HFF-Myc (cell line): ENCODE measurements at regions not wholly inside any gene's neighbourhood (a gene's known extent, or its start where the extent isn't known, plus 50 kb on each side); places are given as distances from the start of the nearest gene placed in this dataset.

Experiments
- DNase-seq: peaks from one replicate; pipeline ENCODE4 v3.0.0-alpha.2; 2011; ENCODE audit warnings: low read depth; ENCODE audit errors: extremely low read depth
- H3K4me3 ChIP-seq: replicated peaks from 2 replicates; pipeline ENCODE4 v1.5.1; 2011; ENCODE audit warnings: low read depth, mild to moderate bottlenecking, control low read depth, low read length
- TF ChIP-seq, protein P1 (sequence below): IDR thresholded peaks from 2 replicates; pipeline ENCODE4 v1.5.1; 2012; ENCODE audit warnings: mild to moderate bottlenecking, low read depth, low read length, control low read depth; ENCODE audit errors: missing control alignments

DNA sequence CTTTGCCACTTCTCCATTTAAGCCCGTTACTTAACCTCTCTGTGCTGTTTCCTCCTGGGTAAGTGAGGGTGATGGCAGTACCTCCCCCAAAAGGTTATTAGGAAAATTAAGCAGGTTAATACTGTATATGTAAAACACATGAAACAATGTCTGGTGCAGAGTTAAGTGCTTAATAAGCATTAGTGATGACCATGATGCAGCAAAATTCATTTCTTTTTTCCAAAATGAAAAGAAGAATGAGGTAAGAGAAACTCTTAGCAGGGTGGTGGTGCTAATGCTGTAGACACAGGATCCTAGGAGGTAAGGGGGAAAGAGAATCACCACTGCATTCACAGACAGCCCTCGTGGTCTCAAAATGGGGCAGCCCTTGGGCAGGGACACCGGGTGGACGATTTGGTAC lies 115.1 kb upstream of the RAI14 start:
- TF ChIP-seq, protein P1, sequence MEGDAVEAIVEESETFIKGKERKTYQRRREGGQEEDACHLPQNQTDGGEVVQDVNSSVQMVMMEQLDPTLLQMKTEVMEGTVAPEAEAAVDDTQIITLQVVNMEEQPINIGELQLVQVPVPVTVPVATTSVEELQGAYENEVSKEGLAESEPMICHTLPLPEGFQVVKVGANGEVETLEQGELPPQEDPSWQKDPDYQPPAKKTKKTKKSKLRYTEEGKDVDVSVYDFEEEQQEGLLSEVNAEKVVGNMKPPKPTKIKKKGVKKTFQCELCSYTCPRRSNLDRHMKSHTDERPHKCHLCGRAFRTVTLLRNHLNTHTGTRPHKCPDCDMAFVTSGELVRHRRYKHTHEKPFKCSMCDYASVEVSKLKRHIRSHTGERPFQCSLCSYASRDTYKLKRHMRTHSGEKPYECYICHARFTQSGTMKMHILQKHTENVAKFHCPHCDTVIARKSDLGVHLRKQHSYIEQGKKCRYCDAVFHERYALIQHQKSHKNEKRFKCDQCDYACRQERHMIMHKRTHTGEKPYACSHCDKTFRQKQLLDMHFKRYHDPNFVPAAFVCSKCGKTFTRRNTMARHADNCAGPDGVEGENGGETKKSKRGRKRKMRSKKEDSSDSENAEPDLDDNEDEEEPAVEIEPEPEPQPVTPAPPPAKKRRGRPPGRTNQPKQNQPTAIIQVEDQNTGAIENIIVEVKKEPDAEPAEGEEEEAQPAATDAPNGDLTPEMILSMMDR, result no peak
- H3K4me3 ChIP-seq, result no peak overlapping the region
- DNase-seq, result no peak

DNA sequence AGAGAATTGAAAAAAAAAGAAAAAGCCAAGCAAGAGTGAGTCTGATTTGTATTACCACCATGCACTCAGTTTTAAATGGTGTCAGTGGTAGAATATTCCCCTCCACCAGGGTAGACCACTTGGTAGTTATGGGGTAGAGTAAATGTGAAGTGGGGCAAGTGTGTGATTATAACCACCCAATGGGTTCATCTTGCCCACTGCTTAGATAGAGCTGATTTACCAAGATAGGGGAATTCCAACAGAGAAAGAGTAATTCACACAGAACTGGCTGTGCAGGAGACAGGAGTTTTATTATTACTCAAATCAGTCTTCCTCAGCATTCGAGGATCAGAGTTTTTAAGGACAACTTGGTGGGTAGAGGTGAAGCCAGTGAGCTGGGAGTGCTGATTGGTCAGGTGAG lies 113.3 kb upstream of the RAI14 start:
- TF ChIP-seq, protein P1, result no peak
- DNase-seq, result no peak
- H3K4me3 ChIP-seq, result no peak overlapping the region

DNA sequence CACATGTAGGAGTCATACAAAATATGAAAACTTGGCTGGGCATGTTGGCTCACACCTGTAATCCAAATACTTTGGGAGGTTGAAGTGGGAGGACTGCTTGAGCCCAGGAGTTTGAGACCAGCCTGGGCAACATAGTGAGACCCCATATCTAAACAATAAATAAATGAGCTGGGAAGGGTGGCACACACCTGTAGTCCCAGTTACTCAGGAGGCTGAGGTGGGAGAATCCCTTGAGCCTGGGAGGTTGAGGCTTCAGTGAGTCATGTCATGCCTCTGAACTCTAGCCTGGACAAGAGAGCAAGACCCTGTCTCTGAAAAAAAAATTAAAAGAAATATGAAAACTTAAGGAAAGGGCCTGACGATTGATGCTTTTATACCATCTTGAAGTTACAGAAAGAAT lies 112.4 kb upstream of the RAI14 start:
- H3K4me3 ChIP-seq, result no peak overlapping the region
- TF ChIP-seq, protein P1, result no peak
- no peak for DNase-seq

DNA sequence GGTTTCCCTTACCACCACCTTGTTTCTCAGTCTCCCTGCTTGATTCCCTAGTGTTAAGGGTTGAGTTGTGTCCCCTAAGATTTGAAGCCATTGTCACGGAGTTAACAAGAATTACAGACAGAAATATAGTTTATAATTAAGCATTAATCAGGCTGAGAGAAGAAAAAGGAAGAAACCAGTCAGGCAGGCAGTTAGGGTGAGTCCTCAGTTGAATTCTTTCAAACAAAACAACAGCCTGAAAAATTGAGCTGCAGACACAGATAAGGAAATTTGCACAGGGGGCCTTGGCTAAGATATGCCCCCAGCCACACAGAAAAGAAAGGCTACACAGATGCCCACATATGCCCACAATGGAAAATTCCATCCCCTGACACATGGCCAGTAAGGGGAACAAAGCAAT lies 111.7 kb upstream of the RAI14 start:
- no peak for DNase-seq
- TF ChIP-seq, protein P1, result no peak
- H3K4me3 ChIP-seq, result no peak overlapping the region

DNA sequence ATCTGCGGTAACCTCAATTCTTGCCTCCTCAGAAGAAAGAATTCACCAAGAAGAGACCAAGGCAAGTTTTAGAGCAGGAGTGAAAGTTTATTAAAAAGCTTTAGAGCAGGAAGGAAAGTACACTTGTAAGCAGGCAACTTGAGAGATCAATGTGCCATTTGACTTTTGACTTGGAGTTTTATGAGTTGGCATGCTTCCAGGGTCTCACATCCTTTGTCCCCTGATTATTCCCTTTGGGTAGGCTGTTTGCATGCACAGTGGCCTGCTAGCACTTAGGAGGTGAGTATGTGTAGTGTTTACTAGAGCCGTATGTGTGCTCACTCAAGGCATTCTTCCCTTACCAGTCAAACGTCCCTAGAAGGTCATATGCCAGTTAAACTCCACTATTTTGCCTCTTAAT lies 111.0 kb upstream of the RAI14 start:
- H3K4me3 ChIP-seq, result no peak overlapping the region
- TF ChIP-seq, protein P1, result no peak
- DNase-seq, result no peak

DNA sequence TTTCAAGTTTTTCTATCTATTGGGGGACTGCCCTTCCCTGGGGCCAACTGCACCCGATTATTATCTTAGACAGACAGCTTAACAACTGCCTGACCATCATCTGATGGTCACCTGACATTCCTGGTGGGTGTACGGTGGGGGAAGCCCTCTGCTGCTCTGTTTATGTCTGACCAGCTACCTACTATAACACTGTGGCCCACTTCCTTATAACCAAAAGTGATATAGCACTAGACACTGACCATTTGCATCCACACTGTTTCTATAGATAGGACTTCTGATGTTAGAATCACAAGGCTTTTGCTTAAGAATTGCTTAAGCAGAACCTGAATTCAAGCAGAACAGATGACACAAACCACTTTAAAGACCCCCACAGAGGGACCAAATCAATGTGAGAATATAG lies 110.5 kb upstream of the RAI14 start:
- H3K4me3 ChIP-seq, result no peak overlapping the region
- TF ChIP-seq, protein P1, result no peak
- no peak for DNase-seq

DNA sequence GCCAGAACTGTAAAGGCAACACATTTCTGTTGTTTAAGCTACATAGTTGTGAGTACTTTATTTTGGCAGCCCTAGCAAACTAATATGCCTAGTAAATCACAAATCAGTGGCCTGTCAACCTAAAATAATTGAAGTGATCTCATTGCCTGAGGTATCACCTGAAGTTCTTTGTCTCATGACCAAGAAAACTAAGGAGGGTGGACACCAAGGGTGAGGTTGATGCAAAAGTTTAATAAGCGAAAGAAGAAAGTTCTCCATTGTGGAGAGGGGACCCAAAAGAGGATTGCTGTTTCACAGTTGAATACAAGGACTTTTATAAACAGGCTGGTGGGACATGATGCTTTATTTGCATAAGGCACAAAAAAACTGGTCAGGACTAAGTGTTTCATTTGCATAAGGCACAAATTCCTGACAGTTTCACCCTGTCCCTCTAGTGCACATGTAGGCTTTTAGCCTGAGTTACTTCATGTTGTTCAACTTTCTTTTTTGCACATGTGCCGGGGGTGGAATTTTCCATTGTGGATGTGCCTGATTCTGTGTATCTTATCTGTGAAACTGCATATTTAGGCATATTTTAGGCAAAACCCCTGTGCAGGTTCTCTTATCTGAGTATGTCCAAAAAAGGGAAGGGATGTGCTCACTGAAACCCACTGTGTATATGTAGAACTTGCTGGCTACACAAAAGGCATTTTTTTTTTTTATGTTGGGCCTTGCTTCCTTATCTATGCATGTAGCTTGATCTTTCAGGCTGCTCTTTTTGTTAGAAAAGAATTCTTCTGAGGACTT lies 108.6 kb upstream of the RAI14 start:
- no peak overlapping the region for H3K4me3 ChIP-seq
- DNase-seq, result no peak
- TF ChIP-seq, protein P1, result no peak
